Skeletal muscle tissue (tissue), 3 donors: ENCODE measurements at regions not wholly inside any gene's neighbourhood (a gene's known extent, or its start where the extent isn't known, plus 50 kb on each side); places are given as distances from the start of the nearest gene placed in this dataset.
"Not testable (repeated sequence)": the region's sequence is repeated elsewhere in the genome, so short reads cannot be mapped to it uniquely, and the experiment has no call there.

Source experiments
- H3K27ac ChIP-seq: one replicate; pipeline ENCODE4 v1.7.0; 2013; ENCODE audit warnings: mild to moderate bottlenecking, low read depth, low read length, inconsistent platforms
- H3K27me3 ChIP-seq, 3 donors: one replicate each; pipeline ENCODE4 v1.7.0; 2013; ENCODE audit warnings: low read length in 3 of 3; ENCODE audit not compliant: control insufficient read depth in 3 of 3, insufficient read depth in 3 of 3
- H3K36me3 ChIP-seq, 3 donors: one replicate each; pipeline ENCODE4 v1.7.0; 2013; ENCODE audit warnings: low read length in 3 of 3; ENCODE audit not compliant: control insufficient read depth in 3 of 3, insufficient read depth in 3 of 3
- H3K4me1 ChIP-seq, 3 donors: one replicate each; pipeline ENCODE4 v1.7.0; 2013; ENCODE audit warnings: low read length in 3 of 3, mild to moderate bottlenecking in 3 of 3; ENCODE audit not compliant: control insufficient read depth in 3 of 3, insufficient read depth in 3 of 3
- H3K4me3 ChIP-seq, 3 donors: one replicate each; pipeline ENCODE4 v1.7.0; 2013; ENCODE audit warnings: low read length in 3 of 3
- H3K9ac ChIP-seq, 3 donors: one replicate each; pipeline ENCODE4 v1.7.0; 2013; ENCODE audit warnings: low read length in 3 of 3, mild to moderate bottlenecking in 3 of 3, moderate library complexity in 2 of 3, low read depth in 1 of 3
- H3K9me3 ChIP-seq, 3 donors: one replicate each; pipeline ENCODE4 v1.7.0; 2013; ENCODE audit warnings: low read length in 3 of 3; ENCODE audit not compliant: control insufficient read depth in 3 of 3
- donor health status: Osteomylitis.

- Histone ChIP-seq H3K36me3 (no peaks in the 10 kb centered on the region), H3K27me3 (no peaks in the 10 kb centered on the region), H3K9me3 (peaks cover 5 to 11% (median 8%) of the 10 kb centered on the region in 3 donors), H3K4me3 (no peak overlapping the region), H3K27ac (no peak overlapping the region), H3K9ac (no peak overlapping the region), H3K4me1 (no peaks in the 10 kb centered on the region)
Observed at GRCh38 chr11:109698237-109698636, 276.2 kb downstream of the C11orf87 start.

GRCh38 chr11:109704432-109704831 lies 282.4 kb downstream of the C11orf87 start:
- Histone ChIP-seq H3K4me3 (no peak overlapping the region), H3K9ac (no peak overlapping the region)

GRCh38 chr11:109706945-109707344 lies 285.0 kb downstream of the C11orf87 start:
- Histone ChIP-seq H3K4me1 (no peaks in the 10 kb centered on the region), H3K27me3 (no peaks in the 10 kb centered on the region)

More at GRCh38 chr11:109704432-109704831, 282.4 kb downstream of the C11orf87 start:
- H3K36me3 ChIP-seq: no peaks in the 10 kb centered on the region
- H3K27me3 ChIP-seq: no peaks in the 10 kb centered on the region
- no peaks in the 10 kb centered on the region for H3K9me3 ChIP-seq
- no peak overlapping the region for H3K27ac ChIP-seq
- no peaks in the 10 kb centered on the region for H3K4me1 ChIP-seq

GRCh38 chr11:109707411-109707810 lies 285.4 kb downstream of the C11orf87 start:
- Histone ChIP-seq H3K4me3 (no peak overlapping the region), H3K27me3 (no peaks in the 10 kb centered on the region), H3K36me3 (no peaks in the 10 kb centered on the region), H3K9me3 (no peaks in the 10 kb centered on the region), H3K4me1 (no peaks in the 10 kb centered on the region), H3K9ac (no peak overlapping the region), H3K27ac (no peak overlapping the region)

More at GRCh38 chr11:109706945-109707344, 285.0 kb downstream of the C11orf87 start:
- Histone ChIP-seq H3K4me3 (no peak overlapping the region), H3K9ac (no peak overlapping the region), H3K9me3 (no peaks in the 10 kb centered on the region), H3K27ac (no peak overlapping the region), H3K36me3 (no peaks in the 10 kb centered on the region)

GRCh38 chr11:109708184-109708583 lies 286.2 kb downstream of the C11orf87 start:
- Histone ChIP-seq H3K9ac (no peak overlapping the region), H3K27ac (no peak overlapping the region), H3K4me3 (no peak overlapping the region), H3K27me3 (no peaks in the 10 kb centered on the region), H3K9me3 (no peaks in the 10 kb centered on the region), H3K36me3 (no peaks in the 10 kb centered on the region), H3K4me1 (no peaks in the 10 kb centered on the region)

GRCh38 chr11:109714444-109714843 lies 292.5 kb downstream of the C11orf87 start:
- not testable (repeated sequence) for H3K9me3 ChIP-seq, H3K27me3 ChIP-seq, H3K4me3 ChIP-seq, H3K36me3 ChIP-seq, H3K4me1 ChIP-seq, H3K27ac ChIP-seq, H3K9ac ChIP-seq

GRCh38 chr11:109715424-109715823 lies 293.4 kb downstream of the C11orf87 start:
- not testable (repeated sequence) for H3K9ac ChIP-seq, H3K27ac ChIP-seq, H3K27me3 ChIP-seq, H3K36me3 ChIP-seq, H3K9me3 ChIP-seq, H3K4me3 ChIP-seq, H3K4me1 ChIP-seq

- H3K36me3 ChIP-seq: no peaks in the 10 kb centered on the region
- H3K27me3 ChIP-seq: no peaks in the 10 kb centered on the region
- H3K4me1 ChIP-seq: no peaks in the 10 kb centered on the region
- no peaks in the 10 kb centered on the region for H3K9me3 ChIP-seq
- no peak overlapping the region for H3K9ac ChIP-seq
- H3K27ac ChIP-seq: no peak overlapping the region
- no peak overlapping the region for H3K4me3 ChIP-seq
Observed at GRCh38 chr11:109726061-109726460, 304.1 kb downstream of the C11orf87 start.

- no peaks in the 10 kb centered on the region for H3K9me3 ChIP-seq
- no peaks in the 10 kb centered on the region for H3K4me1 ChIP-seq
- H3K27ac ChIP-seq: no peak overlapping the region
- H3K9ac ChIP-seq: no peak overlapping the region
- H3K36me3 ChIP-seq: no peaks in the 10 kb centered on the region
- H3K27me3 ChIP-seq: no peaks in the 10 kb centered on the region
- no peak overlapping the region for H3K4me3 ChIP-seq
Observed at GRCh38 chr11:109728056-109728455, 306.1 kb downstream of the C11orf87 start.

GRCh38 chr11:109729761-109730160 lies 307.8 kb downstream of the C11orf87 start:
- Histone ChIP-seq H3K9me3 (no peaks in the 10 kb centered on the region), H3K27me3 (no peaks in the 10 kb centered on the region), H3K36me3 (no peaks in the 10 kb centered on the region), H3K27ac (no peak overlapping the region), H3K9ac (no peak overlapping the region), H3K4me3 (no peak overlapping the region), H3K4me1 (no peaks in the 10 kb centered on the region)

- Histone ChIP-seq H3K9ac (no peak overlapping the region), H3K9me3 (no peaks in the 10 kb centered on the region), H3K4me3 (no peak overlapping the region), H3K27ac (no peak overlapping the region), H3K4me1 (no peaks in the 10 kb centered on the region), H3K36me3 (no peaks in the 10 kb centered on the region), H3K27me3 (no peaks in the 10 kb centered on the region)
Observed at GRCh38 chr11:109730669-109731068, 308.7 kb downstream of the C11orf87 start.
